GM21360 (cell line): ENCODE measurements at regions not wholly inside any gene's neighbourhood (a gene's known extent, or its start where the extent isn't known, plus 50 kb on each side); places are given as distances from the start of the nearest gene placed in this dataset.

ENCODE experiments used
- ATAC-seq: cut with Tn5 transposase; IDR thresholded peaks from one replicate; pipeline ENCODE4 v1.9.1; 2021; ENCODE audit warnings: mild to moderate bottlenecking, moderate library complexity; ENCODE audit not compliant: unreplicated experiment

GRCh38 chr1:59017501-59018231 is 233.8 kb upstream of the JUN start:
- no peak for ATAC-seq

- ATAC-seq = no peak
These were observed 234.6 kb upstream of the JUN start for GRCh38 chr1:59018446-59018845.

- no peak for ATAC-seq
These were observed 235.0 kb upstream of the JUN start for GRCh38 chr1:59018860-59019259.

- ATAC-seq = peak; percentile 83
These were observed 236.5 kb upstream of the JUN start for GRCh38 chr1:59020151-59020997.

GRCh38 chr1:59022199-59022598 is 238.4 kb upstream of the JUN start:
- ATAC-seq = no peak

DNA sequence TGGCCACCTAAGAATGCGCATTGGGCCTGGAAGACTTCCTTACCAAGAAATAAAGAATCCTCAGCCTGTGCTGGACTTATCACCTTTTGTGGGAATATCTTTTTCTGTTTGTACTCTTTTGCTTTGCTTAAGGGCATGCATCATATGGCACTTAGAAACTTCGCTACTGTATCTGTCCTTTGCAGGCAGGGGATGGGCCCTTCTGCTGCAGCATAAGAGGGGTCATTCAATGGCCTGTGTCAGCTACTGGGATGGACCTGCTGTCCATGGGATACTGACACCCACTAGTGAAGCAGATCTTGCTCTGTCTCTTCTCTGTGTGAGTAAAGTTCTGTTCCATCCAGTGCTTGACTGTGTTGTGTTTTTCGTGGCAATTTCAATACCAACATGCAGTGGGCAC is 239.0 kb upstream of the JUN start:
- no peak for ATAC-seq

GRCh38 chr1:59025201-59025600 is 241.4 kb upstream of the JUN start:
- no peak for ATAC-seq

DNA sequence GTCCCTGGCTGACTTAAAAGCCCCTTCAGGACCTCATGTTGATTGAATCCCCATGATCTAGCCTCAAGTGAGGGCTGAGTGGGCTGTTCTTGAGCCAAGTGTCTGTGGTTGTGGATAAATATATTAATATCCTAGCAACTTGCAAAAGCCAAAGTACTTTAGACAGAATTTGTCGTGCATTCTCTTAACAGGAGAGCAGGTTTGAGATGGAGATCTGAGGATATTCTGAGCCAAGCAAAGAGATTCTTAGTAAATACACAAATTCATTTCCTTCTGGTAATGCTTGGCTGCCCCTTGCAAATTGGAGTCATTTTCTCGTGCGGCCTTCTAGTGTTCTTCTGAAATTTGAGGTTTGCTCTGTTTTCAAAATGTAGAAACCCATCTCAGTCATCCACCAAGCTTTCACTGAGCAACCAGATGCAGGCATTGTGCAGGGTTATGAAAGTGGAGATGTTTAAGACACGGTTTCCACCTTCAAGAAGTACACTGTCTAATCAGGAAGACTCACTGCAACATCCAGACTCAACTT is 242.1 kb upstream of the JUN start:
- peak; percentile 88 for ATAC-seq

DNA sequence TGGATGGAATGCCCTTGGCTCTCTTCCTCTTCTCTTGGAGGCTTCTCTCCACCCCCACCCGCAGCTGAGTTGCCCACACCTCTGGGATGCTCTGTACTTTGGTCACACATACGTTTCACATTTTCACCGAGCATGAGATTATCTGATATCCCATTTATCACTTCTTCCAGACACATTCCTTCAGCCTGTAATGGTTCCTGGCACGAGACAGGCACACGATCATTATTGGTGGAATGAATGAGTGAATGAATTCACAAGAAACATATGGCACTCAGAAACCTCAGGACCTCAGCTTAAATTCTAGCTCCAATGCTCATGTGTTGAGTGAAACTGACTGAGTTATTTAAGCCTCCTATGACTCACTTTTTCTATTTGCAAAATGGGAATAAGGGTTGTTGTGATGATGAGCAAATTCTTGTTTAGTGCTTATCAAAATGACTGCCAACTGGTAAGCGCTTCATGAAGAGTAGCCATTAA is 242.7 kb upstream of the JUN start:
- no peak for ATAC-seq

GRCh38 chr1:59027177-59027576 is 243.3 kb upstream of the JUN start:
- ATAC-seq = no peak

- no peak for ATAC-seq
These were observed 244.2 kb upstream of the JUN start for GRCh38 chr1:59028048-59028447.

GRCh38 chr1:59029411-59030167 is 245.7 kb upstream of the JUN start:
- ATAC-seq = no peak

DNA sequence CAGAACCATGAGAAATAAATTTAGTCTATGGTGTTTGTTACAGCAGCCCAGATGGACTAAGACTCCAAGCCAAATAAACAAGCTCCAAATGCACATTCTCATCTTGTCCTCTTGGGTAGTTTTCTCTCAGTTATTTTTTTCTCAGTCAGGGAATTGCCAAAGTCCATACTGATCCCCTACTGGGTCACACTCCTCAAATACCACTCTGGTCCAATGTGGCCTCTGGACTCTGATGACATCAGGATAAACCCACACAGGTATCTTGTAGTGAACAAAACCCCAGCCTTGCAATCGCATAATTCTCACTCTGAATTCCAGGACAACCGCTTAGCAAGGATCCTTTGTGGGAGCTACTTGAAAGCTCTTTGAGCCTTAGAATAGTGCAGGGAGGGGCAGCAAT is 248.4 kb upstream of the JUN start:
- ATAC-seq = no peak

GRCh38 chr1:59033761-59034160 is 249.9 kb upstream of the JUN start:
- ATAC-seq = no peak

GRCh38 chr1:59034925-59035324 is 251.1 kb upstream of the JUN start:
- ATAC-seq = no peak

- ATAC-seq = no peak
These were observed 255.7 kb upstream of the JUN start for GRCh38 chr1:59039551-59039950.

- no peak for ATAC-seq
These were observed 256.4 kb upstream of the FGGY start for GRCh38 chr1:59040486-59040885.

DNA sequence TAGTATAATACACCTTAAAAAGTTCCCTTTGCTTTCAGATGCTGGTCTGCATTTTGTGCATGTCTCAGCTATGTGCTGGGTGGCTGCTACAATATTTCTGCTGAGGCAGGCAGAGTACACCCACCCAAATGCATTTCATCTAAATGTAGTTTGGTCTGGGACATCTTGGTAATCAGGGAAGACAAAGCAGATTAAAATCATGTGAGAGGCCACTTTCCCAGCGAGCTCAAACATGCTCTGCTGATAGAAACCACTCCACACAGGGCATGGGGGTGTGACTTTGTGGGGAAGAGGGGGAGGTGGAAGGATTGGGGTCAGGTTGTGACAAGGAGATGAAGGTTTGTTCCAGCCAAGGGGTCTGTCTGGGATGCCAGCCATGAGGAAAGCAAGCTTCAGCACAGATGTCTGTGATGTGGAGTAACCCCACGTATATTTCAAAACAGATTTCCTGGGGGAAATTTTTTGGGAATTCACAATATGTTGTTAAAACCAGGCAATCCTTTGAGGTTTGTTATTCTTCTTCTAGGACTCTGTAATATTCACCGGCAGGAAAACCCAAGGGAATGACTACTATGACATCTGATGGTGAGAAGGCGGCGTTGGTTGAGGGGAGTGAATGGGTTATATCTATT is 255.1 kb upstream of the FGGY start:
- no peak for ATAC-seq

- ATAC-seq = no peak
These were observed 253.1 kb upstream of the FGGY start for GRCh38 chr1:59043796-59044195.

DNA sequence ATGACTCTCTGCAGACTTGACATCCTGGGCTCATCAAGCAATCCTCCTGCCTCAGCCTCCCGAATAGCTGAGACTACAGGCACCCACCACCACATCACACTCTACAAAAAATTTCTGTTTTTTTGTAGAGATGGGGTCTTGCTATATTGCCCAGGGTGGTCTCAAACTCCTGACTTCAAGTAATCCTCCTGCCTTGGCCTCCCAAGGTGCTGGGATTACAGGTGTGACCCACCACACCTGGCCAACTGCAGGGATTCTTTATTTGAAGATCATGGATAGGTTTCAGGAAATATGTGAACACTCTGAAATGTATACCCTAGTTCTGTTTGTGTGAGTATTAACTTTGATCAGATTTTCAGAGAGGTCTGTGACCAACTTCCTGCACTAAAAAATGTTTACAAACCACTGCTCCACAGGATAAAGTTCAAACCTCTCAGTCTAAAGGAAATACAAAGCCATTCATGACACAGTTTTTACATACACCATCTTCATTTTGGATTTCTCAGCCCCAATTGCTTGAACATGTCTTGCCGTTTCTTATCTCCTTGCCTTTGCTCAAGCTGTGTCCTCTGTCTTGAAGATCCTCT is 252.3 kb upstream of the FGGY start:
- ATAC-seq = no peak
